Endothelial cell of umbilical vein (primary cell): ENCODE measurements at regions not wholly inside any gene's neighbourhood (a gene's known extent, or its start where the extent isn't known, plus 50 kb on each side); places are given as distances from the start of the nearest gene placed in this dataset.

Source experiments
- BruUV-seq: library from RNA; stranded (reverse); fragments of 400-500 nt; replicated peaks from 2 replicates; lab custom pipeline; 2021; lab: Mats Ljungman, UMichigan
- CTCF ChIA-PET: fragments of 300-600, 350-600 bp; sonication (Branson Sonifier 250); formaldehyde crosslinking; loops from one replicate; lab custom pipeline; 2021; ENCODE audit warnings: antibody characterized with exemption, inconsistent platforms; lab: Charles Lee
- POLR2A ChIA-PET: fragments of 300-600, 350-600 bp; sonication (Branson Sonifier 250); formaldehyde crosslinking; loops from one replicate; lab custom pipeline; 2021; ENCODE audit warnings: antibody characterized with exemption, inconsistent platforms; lab: Charles Lee
- DNase-seq: peaks from one replicate; pipeline ENCODE4 v3.0.0-alpha.2; 2011; ENCODE audit warnings: low read depth, low spot score
- FAIRE-seq: peaks from 2 replicates; lab custom pipeline; 2011; peaks lifted over from hg19 to GRCh38; lab: Jason Lieb, UNC
- H2AFZ ChIP-seq: 2 replicates; pipeline ENCODE4 v1.6.0; 2012; ENCODE audit warnings: low read depth, low read length, control low read depth, inconsistent platforms
- H3K27ac ChIP-seq: 2 replicates; pipeline ENCODE4 v1.5.1; 2011; ENCODE audit warnings: low read depth, mild to moderate bottlenecking, control low read depth, low read length, moderate library complexity; ENCODE audit not compliant: insufficient read depth
- H3K27me3 ChIP-seq, 2 experiments: 2 replicates each; pipeline versions ENCODE4 v1.6.0 to v1.6.1; 2011; ENCODE audit warnings: low read length in 2 of 2, mixed read lengths in 1 of 2; ENCODE audit not compliant: control insufficient read depth in 2 of 2, insufficient read depth in 2 of 2
- H3K36me3 ChIP-seq, 2 experiments: 2 replicates in 1 of 2; 3 replicates in 1 of 2; pipeline ENCODE4 v1.5.1; 2011; ENCODE audit warnings: low read length in 2 of 2, mild to moderate bottlenecking in 1 of 2, moderate library complexity in 1 of 2; ENCODE audit not compliant: control insufficient read depth in 2 of 2, insufficient read depth in 2 of 2; ENCODE audit errors: extremely low read depth in 1 of 2
- H3K4me1 ChIP-seq: 3 replicates; pipeline ENCODE4 v1.5.1; 2011; ENCODE audit warnings: mild to moderate bottlenecking, low read length; ENCODE audit not compliant: control insufficient read depth, insufficient read depth; ENCODE audit errors: extremely low read depth
- H3K4me2 ChIP-seq: 2 replicates; pipeline ENCODE4 v1.6.1; 2011; ENCODE audit warnings: low read length, control low read depth, mixed read lengths; ENCODE audit not compliant: insufficient read depth
- H3K4me3 ChIP-seq, 3 experiments: fragments of 200-600 bp in 1 of 3; sonication (generic), shearing (Covaris generic) in 1 of 3; replicated peaks in 1 of 3; 2 replicates each; pipeline ENCODE4 v1.5.1; 2011 to 2016; ENCODE audit warnings: control low read depth in 3 of 3, low read length in 3 of 3, mild to moderate bottlenecking in 2 of 3, inconsistent platforms in 1 of 3, low read depth in 1 of 3, moderate library complexity in 1 of 3; ENCODE audit not compliant: insufficient read depth in 1 of 3
- H3K79me2 ChIP-seq: 2 replicates; pipeline ENCODE4 v1.6.0; 2012; ENCODE audit warnings: low read length, inconsistent platforms; ENCODE audit not compliant: control insufficient read depth, insufficient read depth
- H3K9ac ChIP-seq: replicated peaks from 2 replicates; pipeline ENCODE3; 2011; ENCODE audit warnings: low read length, control low read depth; ENCODE audit not compliant: insufficient read depth; ENCODE audit errors: extremely low read depth
- H3K9me1 ChIP-seq: replicated peaks from 3 replicates; pipeline ENCODE4 v1.6.0; 2011; ENCODE audit warnings: mild to moderate bottlenecking, low read length; ENCODE audit not compliant: control insufficient read depth, insufficient read depth; ENCODE audit errors: extremely low read depth
- H3K9me3 ChIP-seq: replicated peaks from 2 replicates; pipeline ENCODE4 v1.5.1; 2012; ENCODE audit warnings: low read length, inconsistent platforms; ENCODE audit not compliant: control insufficient read depth, insufficient read depth
- H4K20me1 ChIP-seq: replicated peaks from 2 replicates; pipeline ENCODE3; 2011; ENCODE audit warnings: mild to moderate bottlenecking, low read length; ENCODE audit not compliant: control insufficient read depth, insufficient read depth; ENCODE audit errors: extremely low read depth
- EZH2 ChIP-seq: IDR thresholded peaks from 2 replicates; pipeline ENCODE4 v1.6.1; 2012; ENCODE audit warnings: borderline replicate concordance, low read depth, mild to moderate bottlenecking, moderate library complexity, low read length, inconsistent platforms; ENCODE audit not compliant: severe bottlenecking
- FOS ChIP-seq: IDR thresholded peaks from 2 replicates; pipeline ENCODE4 v1.6.1; 2011; ENCODE audit warnings: mild to moderate bottlenecking, low read length, moderate library complexity, borderline replicate concordance; ENCODE audit not compliant: insufficient read depth
- GATA2 ChIP-seq: IDR thresholded peaks from 2 replicates; pipeline ENCODE4 v1.7.0; 2011; ENCODE audit warnings: low read depth, mild to moderate bottlenecking, moderate library complexity, mixed read lengths, low read length; ENCODE audit not compliant: insufficient read length, insufficient read depth
- JUN ChIP-seq: IDR thresholded peaks from 2 replicates; pipeline ENCODE4 v1.6.1; 2011; ENCODE audit warnings: borderline replicate concordance, low read depth; ENCODE audit not compliant: insufficient read length, insufficient read depth
- POLR2AphosphoS5 ChIP-seq: IDR thresholded peaks from 2 replicates; pipeline ENCODE4 v1.6.1; 2012; ENCODE audit warnings: low read depth, mild to moderate bottlenecking, control low read depth, low read length, moderate library complexity; ENCODE audit not compliant: insufficient read depth
- dilution Hi-C: fragments of 300-500 bp; cut with MboI; formaldehyde crosslinking; loops from one replicate; pipeline ENCODE4 v1.15.0; 2019; ENCODE audit warnings: low sequenced_read_pairs; ENCODE audit not compliant: extremely low pct_ligation_motif_present
- intact Hi-C: fragments of 100-400 bp; cut with micrococcal nuclease; formaldehyde crosslinking; loops from one replicate; pipeline ENCODE4 v1.10.0; 2022
- TF ChIP-seq, protein P1 (sequence below): IDR thresholded peaks from 2 replicates; pipeline ENCODE4 v1.6.1; 2011; ENCODE audit not compliant: insufficient read depth, insufficient read length

DNA sequence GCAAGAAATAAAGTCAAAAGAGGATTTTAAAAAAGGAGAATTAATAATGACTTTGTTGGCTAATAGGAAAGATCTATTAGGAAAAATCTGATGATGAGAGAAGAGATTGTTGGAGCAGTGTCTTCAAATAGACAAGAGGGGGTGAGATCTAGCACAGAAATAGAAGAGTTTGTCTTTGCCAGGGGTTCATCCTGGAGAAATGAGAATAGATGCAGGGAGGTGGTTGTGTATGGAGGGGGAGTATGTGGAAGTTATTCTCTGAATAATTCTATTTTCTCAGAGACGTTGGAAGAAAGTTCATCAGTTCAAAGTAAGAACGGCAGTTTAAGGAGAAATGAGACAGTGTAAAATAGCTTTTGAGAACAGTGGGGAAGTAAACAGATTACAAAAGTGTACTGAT is 161.3 kb downstream of the TM2D1 start:
- no peak for DNase-seq
- Histone ChIP-seq H3K36me3 (no peaks in the 10 kb centered on the region), H3K4me1 (no peaks in the 10 kb centered on the region), H2AFZ (no peak overlapping the region), H3K9ac (no peak overlapping the region), H3K27me3 (peaks cover 0 to 3% of the 10 kb centered on the region in 2 experiments), H3K4me3 (no peak overlapping the region), H4K20me1 (no peaks in the 10 kb centered on the region), H3K9me1 (no peaks in the 10 kb centered on the region), H3K9me3 (peaks cover 4% of the 10 kb centered on the region), H3K27ac (no peak overlapping the region), H3K4me2 (no peak overlapping the region), H3K79me2 (no peaks in the 10 kb centered on the region)
- TF ChIP-seq EZH2 (no peak), JUN (no peak), FOS (no peak)
- TF ChIP-seq, protein P1, sequence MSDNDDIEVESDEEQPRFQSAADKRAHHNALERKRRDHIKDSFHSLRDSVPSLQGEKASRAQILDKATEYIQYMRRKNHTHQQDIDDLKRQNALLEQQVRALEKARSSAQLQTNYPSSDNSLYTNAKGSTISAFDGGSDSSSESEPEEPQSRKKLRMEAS: no peak
- POLR2A ChIA-PET: no interaction called here
- CTCF ChIA-PET: no interaction called here
- intact Hi-C loops: no loop called here
- no peak for FAIRE-seq
- dilution Hi-C loops: no loop called here
- no TSS peak for BruUV-seq

GRCh38 chr1:61561666-61562065 is 163.3 kb downstream of the TM2D1 start:
- BruUV-seq: no TSS peak
- DNase-seq (no peak), FAIRE-seq (no peak)
- no peak overlapping the region for H3K27ac ChIP-seq
- no peaks in the 10 kb centered on the region for H3K79me2 ChIP-seq
- no peaks in the 10 kb centered on the region for H3K4me1 ChIP-seq
- H3K9me3 ChIP-seq: peaks cover 4% of the 10 kb centered on the region
- ChIA-PET CTCF (no interaction called here), POLR2A (no interaction called here)
- no peak overlapping the region for H2AFZ ChIP-seq
- no peaks in the 10 kb centered on the region for H4K20me1 ChIP-seq
- H3K9ac ChIP-seq: no peak overlapping the region
- no peak overlapping the region for H3K4me2 ChIP-seq
- intact Hi-C loops (no loop called here), dilution Hi-C loops (no loop called here)
- TF ChIP-seq POLR2AphosphoS5: no peak
- TF ChIP-seq JUN: no peak
- no peak for TF ChIP-seq EZH2
- no peak for TF ChIP-seq GATA2
- no peak overlapping the region for H3K4me3 ChIP-seq
- peaks cover 0 to 3% of the 10 kb centered on the region in 2 experiments for H3K27me3 ChIP-seq
- H3K9me1 ChIP-seq: no peaks in the 10 kb centered on the region
- no peaks in the 10 kb centered on the region for H3K36me3 ChIP-seq
